ENCODE measurements at regions not wholly inside any gene's neighbourhood (a gene's known extent, or its start where the extent isn't known, plus 50 kb on each side); places are given as distances from the start of the nearest gene placed in this dataset.

GRCh38 chr4:178784491-178784890 lies 1342.3 kb upstream of the AGA start:
- TF ChIP-seq POLR2A (IDR thresholded peaks at IDR 0.05) (no peak), CTCF (IDR thresholded peaks at IDR 0.05 in 4 of 5, conservative IDR thresholded peaks at IDR 0.05 in 1 of 5) (no peak)

All from gastrocnemius medialis (tissue), 4 donors.